Activated T-helper 1 cell treated with anti-CD3 and anti-CD28 coated beads, Interleukin-12 subunit alpha, Interleukin-12 subunit beta, Interleukin-2, Interleukin-4 antibody, amounts not matched to agents 30 ng/mL and 10 ng/mL and 1 ng/mL, durations not matched to agents 14 hours and 24 hours and 36 hours (primary cell): ENCODE measurements at regions not wholly inside any gene's neighbourhood (a gene's known extent, or its start where the extent isn't known, plus 50 kb on each side); places are given as distances from the start of the nearest gene placed in this dataset.
"Not testable (repeated sequence)": the region's sequence is repeated elsewhere in the genome, so short reads cannot be mapped to it uniquely, and the experiment has no call there.

Source experiments
- DNase-seq: peaks from one replicate; pipeline ENCODE4 v3.0.0; 2021; ENCODE audit warnings: low spot score
- H3K27ac Mint-ChIP-seq: one replicate; pipeline ENCODE4 v1.8.0; 2021; ENCODE audit warnings: mild to moderate bottlenecking, mixed read lengths
- H3K27me3 Mint-ChIP-seq: one replicate; pipeline ENCODE4 v1.8.0; 2022; ENCODE audit warnings: mild to moderate bottlenecking, moderate library complexity, mixed read lengths; ENCODE audit not compliant: insufficient read depth
- H3K36me3 Mint-ChIP-seq: one replicate; pipeline ENCODE4 v1.8.0; 2021; ENCODE audit warnings: low read depth, mixed read lengths
- H3K4me1 Mint-ChIP-seq: one replicate; pipeline ENCODE4 v1.8.0; 2021; ENCODE audit warnings: low read depth, mixed read lengths
- H3K4me3 Mint-ChIP-seq: one replicate; pipeline ENCODE4 v1.8.0; 2021; ENCODE audit warnings: mild to moderate bottlenecking, moderate library complexity, mixed read lengths
- H3K9me3 Mint-ChIP-seq: one replicate; pipeline ENCODE4 v1.8.0; 2021; ENCODE audit warnings: mixed read lengths
- intact Hi-C: fragments of 100-400 bp; cut with micrococcal nuclease; formaldehyde crosslinking; loops from one replicate; pipeline ENCODE4 v1.15.1; 2024

DNA sequence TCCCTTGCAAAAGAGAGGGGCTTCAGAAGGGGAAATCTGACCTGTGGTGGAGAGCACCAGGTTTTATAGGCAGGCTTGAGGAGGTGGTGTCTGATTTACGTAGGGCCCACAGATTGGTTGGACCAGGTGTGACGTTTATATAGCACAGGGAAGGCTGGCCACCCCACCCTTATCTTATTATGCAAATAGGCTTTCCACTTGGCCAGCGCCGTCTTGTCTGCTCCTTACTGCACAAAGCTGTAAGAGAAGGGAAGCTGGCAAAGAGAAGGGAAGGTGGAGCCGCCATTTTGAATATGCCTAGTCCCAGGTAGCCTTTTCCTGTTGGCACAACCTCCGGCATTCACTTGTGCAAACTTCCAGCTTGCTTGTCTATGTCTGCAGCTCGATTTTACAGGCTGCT is 221.4 kb downstream of the GATA3 start:
- H3K27me3 Mint-ChIP-seq, result peaks cover 11% of the 10 kb centered on the region
- H3K9me3 Mint-ChIP-seq, result peaks cover 12% of the 10 kb centered on the region
- DNase-seq, result no peak
- peaks cover 1% of the 10 kb centered on the region for H3K36me3 Mint-ChIP-seq
- no peak overlapping the region for H3K27ac Mint-ChIP-seq
- intact Hi-C loops, result no loop called here
- no peak overlapping the region for H3K4me3 Mint-ChIP-seq
- H3K4me1 Mint-ChIP-seq, result peaks cover 7% of the 10 kb centered on the region

DNA sequence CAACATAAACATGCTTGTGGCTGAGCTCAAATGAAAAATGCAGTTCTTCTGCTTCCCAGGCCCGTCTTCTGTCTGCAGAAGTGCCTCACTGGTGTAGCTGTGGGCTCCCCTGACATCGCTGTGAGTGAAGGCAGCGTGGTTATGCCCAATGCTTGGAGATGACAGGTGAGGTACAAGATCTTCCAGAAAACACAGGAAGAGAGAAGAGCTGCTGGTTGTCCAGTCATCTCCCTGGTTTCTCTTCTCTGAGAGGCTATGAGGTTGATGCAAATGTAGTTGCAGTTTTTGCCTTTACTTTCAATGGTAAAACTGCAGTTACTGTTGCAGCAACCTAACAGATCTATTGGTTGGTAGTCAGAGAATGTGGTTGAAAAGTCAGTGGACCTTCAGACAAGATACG is 223.6 kb downstream of the GATA3 start:
- intact Hi-C loops, result loop anchor here (1.0 kb wide), 1 partner anchor 47 kb away; no protein-coding TSS in a partner anchor
- DNase-seq, result no peak
- peaks cover 12% of the 10 kb centered on the region for H3K4me1 Mint-ChIP-seq
- H3K4me3 Mint-ChIP-seq, result no peak overlapping the region
- H3K9me3 Mint-ChIP-seq, result peaks cover 12% of the 10 kb centered on the region
- peak overlapping the region; percentile 31 for H3K27ac Mint-ChIP-seq
- H3K36me3 Mint-ChIP-seq, result peaks cover 1% of the 10 kb centered on the region
- peaks cover 18% of the 10 kb centered on the region for H3K27me3 Mint-ChIP-seq

DNA sequence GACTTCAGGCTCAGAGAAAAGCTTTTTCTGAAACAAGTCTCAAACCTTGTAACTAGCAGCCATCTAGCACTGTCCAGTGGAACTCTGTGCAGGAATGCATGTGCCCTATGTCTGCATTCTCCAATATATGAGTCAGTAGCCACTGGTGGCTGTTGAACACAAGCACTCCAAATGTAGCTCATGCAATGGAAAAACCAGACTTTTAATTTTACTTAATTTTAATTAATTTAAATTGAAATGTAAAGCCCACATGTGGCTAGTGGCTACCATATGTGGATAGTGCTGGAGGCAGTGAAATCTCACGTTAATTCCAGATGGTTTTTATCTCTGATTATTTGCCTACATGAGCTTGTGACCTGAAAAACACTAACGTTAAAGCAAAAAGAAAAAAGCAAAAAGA is 225.1 kb downstream of the GATA3 start:
- Mint-ChIP-seq H3K27ac (no peak overlapping the region), H3K4me1 (peaks cover 12% of the 10 kb centered on the region), H3K27me3 (peaks cover 20% of the 10 kb centered on the region), H3K9me3 (peaks cover 9% of the 10 kb centered on the region), H3K4me3 (no peak overlapping the region), H3K36me3 (peaks cover 1% of the 10 kb centered on the region)
- intact Hi-C loops, result no loop called here
- no peak for DNase-seq

DNA sequence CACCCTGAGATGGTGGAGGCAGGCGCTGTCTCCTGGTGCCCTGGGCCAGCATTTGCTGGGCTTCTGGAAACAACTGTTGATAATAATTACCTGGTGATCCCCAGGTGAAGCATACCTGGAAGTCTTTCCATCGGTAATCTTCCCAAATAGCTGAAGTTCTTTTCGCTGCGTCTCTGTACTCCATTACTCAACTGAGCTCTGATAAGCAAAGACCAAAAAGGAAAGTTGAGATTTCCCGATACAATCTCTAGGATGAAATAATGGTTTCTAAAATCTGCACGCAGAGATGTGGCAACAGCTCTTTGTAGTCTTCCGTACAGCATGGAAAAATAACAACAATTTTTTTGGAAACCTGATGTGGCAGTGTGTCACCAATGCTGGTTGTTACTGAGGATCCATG is 226.5 kb downstream of the GATA3 start:
- Mint-ChIP-seq H3K27me3 (peaks cover 14% of the 10 kb centered on the region), H3K27ac (no peak overlapping the region), H3K4me1 (peaks cover 12% of the 10 kb centered on the region), H3K36me3 (peaks cover 1% of the 10 kb centered on the region), H3K4me3 (no peak overlapping the region), H3K9me3 (no peaks in the 10 kb centered on the region)
- DNase-seq, result no peak
- intact Hi-C loops, result no loop called here

DNA sequence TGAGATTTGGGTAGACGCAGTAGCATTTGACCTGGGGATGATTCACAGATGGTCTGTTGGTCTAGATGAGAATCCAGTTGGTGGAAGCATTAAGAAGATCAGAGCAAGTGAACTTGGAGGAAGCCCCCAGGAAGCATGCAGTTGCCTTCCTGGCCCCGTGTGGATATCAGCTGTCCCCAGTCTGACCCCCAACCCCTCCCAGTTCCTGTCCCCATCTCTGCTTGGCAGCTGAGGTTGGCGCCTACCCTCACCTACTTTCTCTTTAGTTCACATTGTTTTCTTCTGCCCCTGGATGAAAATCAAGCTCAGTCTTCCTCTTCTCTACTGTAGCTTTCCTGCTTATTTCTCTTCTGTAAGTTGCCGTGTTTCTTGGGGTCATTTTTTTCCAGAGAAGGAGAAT is 227.9 kb downstream of the GATA3 start:
- Mint-ChIP-seq H3K9me3 (no peaks in the 10 kb centered on the region), H3K27ac (no peak overlapping the region), H3K4me3 (no peak overlapping the region), H3K27me3 (peaks cover 14% of the 10 kb centered on the region), H3K36me3 (peaks cover 1% of the 10 kb centered on the region), H3K4me1 (peaks cover 12% of the 10 kb centered on the region)
- no peak for DNase-seq
- intact Hi-C loops, result no loop called here

DNA sequence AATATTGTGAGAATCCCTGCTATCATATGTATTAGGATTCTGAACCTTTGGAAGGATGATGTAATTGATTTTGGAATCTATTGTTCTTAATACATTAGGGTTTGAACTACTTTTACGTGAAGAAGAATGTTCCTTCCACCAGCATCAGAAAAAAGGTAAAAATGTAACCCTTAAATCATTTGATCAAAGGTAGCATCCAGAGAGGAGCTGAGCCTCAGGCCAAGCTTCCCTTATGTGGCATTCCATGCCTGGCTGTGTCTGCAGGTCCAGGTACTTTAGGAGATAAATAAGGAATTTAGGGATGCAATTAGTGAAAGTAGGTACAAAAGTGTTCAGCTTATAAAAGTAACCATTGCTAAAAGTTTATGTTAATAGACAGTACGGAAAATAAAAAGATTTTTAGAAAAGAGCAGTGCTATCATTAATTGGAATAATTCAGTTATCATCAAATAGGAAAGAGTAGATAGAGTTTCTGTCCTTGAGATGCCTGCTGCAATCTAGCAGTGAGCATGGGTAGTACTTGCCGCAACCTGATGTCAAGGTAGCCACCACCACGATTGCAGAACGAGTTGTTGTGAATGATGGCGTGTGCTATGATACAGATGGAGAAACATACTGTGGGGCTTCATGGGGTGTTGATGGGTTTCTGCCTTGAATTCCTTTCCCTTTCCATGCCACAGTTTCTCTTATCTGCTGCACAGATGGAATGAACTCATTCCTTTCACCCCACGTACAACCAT is 228.8 kb downstream of the GATA3 start:
- Mint-ChIP-seq H3K27ac (no peak overlapping the region), H3K27me3 (peaks cover 16% of the 10 kb centered on the region), H3K4me1 (peaks cover 5% of the 10 kb centered on the region), H3K4me3 (no peak overlapping the region), H3K9me3 (no peaks in the 10 kb centered on the region), H3K36me3 (peaks cover 1% of the 10 kb centered on the region)
- DNase-seq, result no peak
- intact Hi-C loops, result no loop called here

DNA sequence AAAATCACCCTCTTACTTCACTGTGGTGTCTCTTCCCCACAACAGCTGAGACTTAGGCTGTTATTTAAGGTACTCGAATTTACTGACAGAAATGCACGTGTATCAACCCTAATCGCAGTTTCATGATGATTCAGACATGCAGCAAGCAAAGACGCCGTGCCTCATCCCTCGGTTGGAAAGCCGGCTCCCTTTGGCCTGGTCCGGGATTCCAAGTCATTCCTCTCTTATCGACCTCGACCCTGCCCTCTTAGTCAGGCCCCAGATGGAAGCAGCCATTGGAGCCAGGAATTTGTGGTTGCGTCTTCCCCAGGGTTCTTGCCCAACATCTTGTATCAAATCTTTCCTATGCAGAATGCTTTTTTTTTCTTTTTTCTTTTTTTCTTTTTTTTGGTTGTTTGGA is 229.5 kb downstream of the GATA3 start:
- no peak for DNase-seq
- no peaks in the 10 kb centered on the region for H3K9me3 Mint-ChIP-seq
- peaks cover 16% of the 10 kb centered on the region for H3K27me3 Mint-ChIP-seq
- H3K4me3 Mint-ChIP-seq, result no peak overlapping the region
- peaks cover 5% of the 10 kb centered on the region for H3K4me1 Mint-ChIP-seq
- H3K36me3 Mint-ChIP-seq, result peaks cover 1% of the 10 kb centered on the region
- H3K27ac Mint-ChIP-seq, result no peak overlapping the region
- intact Hi-C loops, result no loop called here

DNA sequence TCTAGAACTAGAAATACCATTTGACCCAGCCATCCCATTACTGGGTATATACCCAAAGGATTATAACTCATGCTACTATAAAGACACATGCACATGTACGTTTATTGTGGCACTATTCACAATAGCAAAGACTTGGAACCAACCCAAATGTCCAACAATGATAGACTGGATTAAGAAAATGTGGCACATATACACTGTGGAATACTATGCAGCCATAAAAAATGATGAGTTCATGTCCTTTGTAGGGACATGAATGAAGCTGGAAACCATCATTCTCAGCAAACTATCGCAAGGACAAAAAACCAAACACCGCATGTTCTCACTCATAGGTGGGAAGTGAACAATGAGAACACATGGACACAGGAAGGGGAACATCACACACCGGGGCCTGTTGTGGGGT is 231.5 kb downstream of the GATA3 start:
- DNase-seq, H3K27ac Mint-ChIP-seq, H3K4me3 Mint-ChIP-seq, H3K9me3 Mint-ChIP-seq, intact Hi-C loops, H3K36me3 Mint-ChIP-seq, H3K4me1 Mint-ChIP-seq: not testable (repeated sequence)
- peaks cover 14% of the 10 kb centered on the region for H3K27me3 Mint-ChIP-seq

DNA sequence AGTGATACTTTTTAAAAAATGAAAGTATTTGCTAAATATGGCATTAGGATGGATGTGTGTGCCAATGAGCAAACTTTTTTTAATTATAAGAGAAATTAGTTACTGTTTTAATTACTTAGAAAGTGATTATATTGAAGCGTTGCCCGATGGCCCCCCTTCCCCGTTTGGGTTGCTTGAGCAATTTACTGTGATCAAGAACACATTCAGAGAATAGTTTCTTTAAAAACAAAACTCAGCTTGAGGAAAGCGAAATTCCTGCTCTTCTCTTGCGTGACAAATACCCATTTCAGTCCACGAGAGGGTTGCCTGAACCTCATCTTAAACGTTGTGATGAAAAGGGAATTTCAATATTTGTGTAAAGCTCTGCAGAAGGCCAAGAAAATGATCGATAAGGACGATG is 234.1 kb downstream of the GATA3 start:
- no peaks in the 10 kb centered on the region for H3K9me3 Mint-ChIP-seq
- H3K4me3 Mint-ChIP-seq, result no peak overlapping the region
- intact Hi-C loops, result no loop called here
- H3K4me1 Mint-ChIP-seq, result no peaks in the 10 kb centered on the region
- no peak for DNase-seq
- H3K27me3 Mint-ChIP-seq, result peaks cover 20% of the 10 kb centered on the region
- no peaks in the 10 kb centered on the region for H3K36me3 Mint-ChIP-seq
- H3K27ac Mint-ChIP-seq, result no peak overlapping the region

DNA sequence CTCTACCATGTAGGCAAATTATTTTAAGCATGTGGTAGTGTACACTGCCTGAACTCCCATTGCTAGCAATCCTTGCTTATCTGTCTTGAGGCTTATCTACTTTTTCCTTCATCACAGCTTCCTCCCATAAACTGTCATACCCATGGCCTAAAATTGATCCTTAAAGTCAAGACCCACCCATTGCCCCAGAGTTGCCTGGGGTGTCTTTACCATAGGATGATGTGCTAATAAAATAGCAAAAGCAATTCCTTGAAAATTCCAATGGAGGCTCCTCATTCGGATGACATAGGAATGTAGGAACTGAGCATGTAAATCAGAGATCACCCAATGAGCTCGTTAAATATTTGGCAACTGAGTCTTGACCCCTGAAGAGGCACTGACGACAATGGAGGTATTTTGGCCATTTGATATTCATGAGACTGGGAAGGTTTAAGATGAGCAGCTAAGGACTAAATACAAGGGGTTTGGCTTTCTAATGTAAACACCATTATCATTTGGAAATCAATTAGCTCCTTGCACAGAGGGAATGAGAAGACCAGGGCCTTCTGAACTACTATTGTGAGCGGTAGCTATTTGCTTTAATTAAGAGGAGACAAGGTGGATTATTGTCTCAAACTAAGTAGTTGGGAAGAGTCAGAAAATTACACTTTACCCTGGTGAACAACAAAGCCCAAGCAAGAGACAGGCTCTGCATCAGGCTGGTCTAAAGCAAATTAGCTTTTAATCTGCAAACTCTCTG is 234.9 kb downstream of the GATA3 start:
- intact Hi-C loops, result no loop called here
- DNase-seq, result no peak
- peaks cover 17% of the 10 kb centered on the region for H3K27me3 Mint-ChIP-seq
- H3K36me3 Mint-ChIP-seq, result no peaks in the 10 kb centered on the region
- no peaks in the 10 kb centered on the region for H3K9me3 Mint-ChIP-seq
- no peak overlapping the region for H3K27ac Mint-ChIP-seq
- no peak overlapping the region for H3K4me3 Mint-ChIP-seq
- H3K4me1 Mint-ChIP-seq, result no peaks in the 10 kb centered on the region

DNA sequence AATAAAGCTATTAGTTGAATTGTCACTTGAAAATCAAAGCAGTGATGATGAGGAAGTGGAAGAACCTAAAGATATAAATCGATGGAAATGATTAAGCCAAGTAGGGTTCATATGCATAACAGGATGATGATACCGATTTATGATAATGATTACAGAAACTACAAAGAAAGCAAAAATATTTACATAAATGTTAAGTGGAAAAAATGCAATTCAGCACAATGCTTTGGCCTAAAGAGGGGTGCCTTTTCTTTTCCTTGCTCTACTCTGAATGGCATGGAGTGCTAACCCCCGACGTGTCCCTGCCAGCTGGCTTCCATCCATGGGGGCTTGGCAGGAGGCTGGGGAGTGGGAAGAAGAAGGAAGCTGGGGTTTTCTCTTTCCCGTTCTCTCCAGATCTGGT is 240.3 kb downstream of the GATA3 start:
- DNase-seq, result no peak
- no peak overlapping the region for H3K4me3 Mint-ChIP-seq
- H3K4me1 Mint-ChIP-seq, result no peaks in the 10 kb centered on the region
- H3K9me3 Mint-ChIP-seq, result no peaks in the 10 kb centered on the region
- no peaks in the 10 kb centered on the region for H3K36me3 Mint-ChIP-seq
- H3K27ac Mint-ChIP-seq, result no peak overlapping the region
- peaks cover 33% of the 10 kb centered on the region for H3K27me3 Mint-ChIP-seq
- intact Hi-C loops, result no loop called here

DNA sequence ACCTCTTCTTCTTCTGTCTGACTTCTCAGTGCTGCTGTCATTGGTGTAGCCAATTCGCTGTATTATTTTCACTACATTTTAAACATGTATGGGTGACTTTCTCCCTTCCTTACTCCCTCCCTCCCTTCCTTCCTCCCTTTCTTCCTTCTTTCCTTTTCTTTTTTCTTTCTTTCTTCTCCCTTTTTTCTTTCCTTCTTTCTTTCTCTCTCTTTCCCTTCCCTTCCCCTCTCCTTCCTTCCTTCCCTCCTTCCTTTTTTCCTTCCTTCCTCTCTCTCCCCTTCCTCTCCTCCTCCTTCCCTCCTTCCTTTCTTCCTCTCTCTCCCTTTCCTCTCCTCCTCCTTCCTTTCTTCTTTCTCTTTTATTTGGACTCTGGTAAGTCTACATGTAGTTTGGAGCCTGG is 240.8 kb downstream of the GATA3 start:
- no peaks in the 10 kb centered on the region for H3K9me3 Mint-ChIP-seq
- H3K4me3 Mint-ChIP-seq, result no peak overlapping the region
- intact Hi-C loops, result no loop called here
- DNase-seq, result no peak
- H3K4me1 Mint-ChIP-seq, result no peaks in the 10 kb centered on the region
- H3K27ac Mint-ChIP-seq, result no peak overlapping the region
- H3K36me3 Mint-ChIP-seq, result no peaks in the 10 kb centered on the region
- peaks cover 33% of the 10 kb centered on the region for H3K27me3 Mint-ChIP-seq

DNA sequence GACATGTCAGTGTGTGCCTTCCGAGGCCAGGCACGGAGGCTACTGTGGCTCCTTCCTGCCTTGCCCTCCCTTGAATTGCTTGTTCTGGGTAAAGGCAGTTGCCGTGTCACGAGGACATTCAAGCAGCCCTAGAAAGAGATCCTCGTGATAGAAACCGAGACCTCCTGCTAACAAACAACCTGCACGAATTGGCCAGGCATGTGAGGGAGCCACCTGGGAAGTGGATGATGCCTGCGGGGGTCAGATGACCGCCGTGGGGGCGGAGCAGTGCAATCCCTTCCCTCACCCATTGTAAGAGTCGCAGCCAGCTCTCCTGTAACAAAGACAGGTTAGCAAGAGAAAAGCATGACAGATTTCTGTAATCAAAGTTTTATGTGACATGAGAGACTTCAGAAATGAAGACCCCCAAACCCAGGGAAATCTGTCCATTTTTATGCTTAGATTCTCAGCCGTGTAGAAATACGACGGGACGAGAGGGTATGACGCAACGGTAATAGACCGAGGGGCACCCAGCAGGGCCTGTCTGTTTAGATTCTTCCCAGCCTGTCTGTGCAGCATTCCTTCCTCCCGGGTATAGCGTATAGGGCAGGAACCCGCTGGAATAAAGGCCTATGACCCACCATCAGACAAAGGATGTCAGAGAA is 241.7 kb downstream of the GATA3 start:
- no peak for DNase-seq
- intact Hi-C loops, result no loop called here
- Mint-ChIP-seq H3K4me3 (no peak overlapping the region), H3K36me3 (no peaks in the 10 kb centered on the region), H3K27ac (no peak overlapping the region), H3K4me1 (no peaks in the 10 kb centered on the region), H3K9me3 (no peaks in the 10 kb centered on the region), H3K27me3 (peaks cover 37% of the 10 kb centered on the region)
